GM18909 (cell line): ENCODE measurements at regions not wholly inside any gene's neighbourhood (a gene's known extent, or its start where the extent isn't known, plus 50 kb on each side); places are given as distances from the start of the nearest gene placed in this dataset.
"Not testable (repeated sequence)": the region's sequence is repeated elsewhere in the genome, so short reads cannot be mapped to it uniquely, and the experiment has no call there.

Experiments used
- ATAC-seq: cut with Tn5 transposase; IDR thresholded peaks from one replicate; pipeline ENCODE4 v1.9.1; 2021; ENCODE audit warnings: mild to moderate bottlenecking; ENCODE audit not compliant: unreplicated experiment, poor library complexity

DNA sequence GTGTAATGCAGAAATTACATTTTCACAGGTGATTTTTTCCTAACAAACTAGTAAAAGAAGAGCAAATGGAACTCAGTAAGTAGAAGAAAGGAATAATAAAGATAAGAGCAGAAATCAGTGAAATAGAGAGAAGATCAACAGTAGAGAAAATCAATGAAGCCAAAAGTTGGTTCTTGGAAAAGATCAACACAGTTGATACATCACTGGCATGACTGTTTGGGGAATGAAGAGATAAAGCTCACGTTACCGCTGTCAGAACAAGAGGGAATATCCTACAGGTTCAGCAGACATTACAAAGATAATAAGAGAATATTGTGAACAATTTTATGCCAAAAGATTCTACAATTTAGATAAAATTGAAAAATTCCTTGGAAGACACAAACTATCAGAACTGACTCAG lies 146.4 kb downstream of the ACTR3B start:
- ATAC-seq = no peak

DNA sequence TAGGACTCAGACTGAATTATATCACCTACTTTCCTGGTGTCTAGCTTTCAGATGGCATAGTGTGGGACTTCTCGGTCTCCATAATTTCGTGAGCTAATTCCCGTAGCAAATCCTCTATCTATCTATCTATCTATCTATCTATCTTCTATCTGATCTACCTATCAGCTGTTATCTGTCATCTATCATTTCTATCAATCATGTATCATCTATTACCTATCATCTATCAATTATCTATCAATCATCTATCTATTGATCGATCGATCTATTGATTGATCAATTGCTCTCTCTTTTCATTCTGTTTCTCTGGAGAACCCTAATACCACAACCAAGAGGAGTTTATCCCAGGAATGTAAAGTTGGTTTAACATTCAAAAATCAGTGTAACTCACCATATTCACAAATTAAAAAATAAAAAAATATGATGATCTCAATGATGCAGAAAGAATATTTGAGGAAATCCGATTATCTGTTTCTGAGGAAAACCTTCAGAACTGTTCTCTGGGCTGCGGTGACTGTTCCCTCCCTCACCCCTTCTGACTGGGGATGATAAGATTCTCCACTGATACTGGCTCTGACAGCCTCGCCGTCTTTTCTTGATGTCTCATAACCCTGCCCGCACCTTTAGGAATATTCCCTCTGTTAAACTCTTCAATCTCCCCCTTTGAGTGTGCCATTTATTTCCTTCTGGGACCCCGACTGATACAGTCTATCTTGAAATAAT lies 147.7 kb downstream of the ACTR3B start:
- no peak for ATAC-seq

DNA sequence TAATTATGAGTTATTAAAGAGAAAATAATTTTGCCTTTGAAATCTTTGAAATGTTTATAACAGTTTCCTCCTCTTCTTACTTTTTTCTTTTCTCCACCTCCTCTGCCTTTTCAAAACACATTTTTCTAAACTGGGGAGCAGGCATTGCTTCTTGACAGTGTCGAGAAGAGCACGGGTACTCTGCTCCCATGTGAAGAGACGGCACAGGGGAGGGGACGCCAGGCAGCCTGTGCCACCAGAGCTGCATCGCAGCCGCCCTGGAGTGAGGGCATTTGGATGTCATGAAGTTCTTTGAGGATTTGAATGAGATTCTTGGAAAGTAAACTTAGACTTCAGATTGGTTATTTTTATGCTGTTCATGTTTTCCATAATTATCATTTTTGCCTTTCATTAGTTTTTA lies 149.7 kb downstream of the ACTR3B start:
- ATAC-seq = no peak

DNA sequence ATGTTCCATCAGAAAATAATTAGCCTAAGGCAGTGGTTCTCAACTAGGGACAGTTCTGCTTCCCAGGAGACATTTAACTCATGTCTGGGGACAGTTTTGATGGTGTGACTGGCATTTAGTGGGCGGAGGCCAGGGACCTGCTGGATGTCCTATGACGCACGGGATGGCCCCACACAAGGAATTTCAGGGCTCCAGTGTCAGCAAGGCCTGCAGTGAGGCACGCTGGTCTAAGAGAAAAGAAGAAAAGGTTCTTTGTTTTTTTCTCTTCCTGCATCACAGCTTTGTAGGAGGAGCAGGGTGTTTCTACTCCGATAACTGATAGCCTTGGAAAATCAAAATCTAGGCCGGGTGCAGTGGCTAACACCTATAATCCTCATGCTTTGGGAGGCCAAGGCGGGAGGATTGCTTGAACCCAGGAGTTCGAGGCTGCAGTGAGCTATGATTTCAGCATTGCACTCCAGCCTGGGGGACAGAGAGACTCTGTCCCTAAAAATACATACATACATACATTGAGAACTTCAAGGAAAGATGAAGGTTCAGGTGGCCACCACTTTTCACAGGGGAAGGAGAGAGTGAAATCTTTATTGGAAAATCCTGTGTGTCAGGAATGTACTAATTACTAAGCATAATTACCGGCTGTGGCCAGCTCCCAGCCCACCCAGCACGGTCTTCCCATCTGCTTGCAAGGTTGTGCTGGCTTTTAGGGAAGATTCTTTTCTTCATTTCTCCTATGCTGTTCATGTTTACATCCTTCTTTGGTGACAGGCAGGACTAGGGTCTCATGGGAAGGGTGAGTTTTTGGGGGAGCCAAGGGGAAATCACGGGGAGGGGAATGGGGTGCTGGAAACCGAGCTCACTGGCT lies 150.4 kb downstream of the ACTR3B start:
- no peak for ATAC-seq

DNA sequence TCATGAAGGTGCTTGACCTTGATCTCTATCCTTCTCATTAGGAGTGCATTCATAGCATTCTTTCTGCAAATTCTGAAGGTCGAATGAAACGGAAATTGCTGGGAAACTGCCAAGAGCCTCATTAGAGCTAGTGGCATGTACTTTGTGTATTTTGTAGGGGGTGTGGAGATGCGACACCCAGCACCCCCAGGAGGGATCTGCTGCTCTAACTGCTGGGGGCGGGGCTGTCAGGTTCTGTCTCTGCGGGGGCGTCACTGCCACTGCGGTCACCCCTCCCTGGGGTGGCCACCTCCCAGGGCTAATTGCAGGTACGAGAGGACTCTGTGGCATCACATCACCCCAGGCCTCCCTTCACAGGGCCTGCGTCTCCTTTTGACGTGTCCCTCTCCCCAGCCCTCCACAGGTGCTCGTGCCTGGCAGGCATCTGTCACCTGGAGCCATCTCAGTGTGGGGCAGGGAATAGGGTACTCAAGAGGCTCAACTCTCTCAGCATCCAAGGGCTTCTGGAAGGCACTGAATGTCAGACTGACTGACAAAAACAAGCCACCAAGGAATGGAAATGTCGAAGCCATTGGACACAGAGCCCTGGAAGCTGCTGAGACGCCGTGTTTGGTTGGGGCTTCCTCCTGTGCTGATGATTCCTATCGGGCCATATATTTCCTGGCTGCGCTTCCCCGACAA lies 151.1 kb downstream of the ACTR3B start:
- no peak for ATAC-seq

DNA sequence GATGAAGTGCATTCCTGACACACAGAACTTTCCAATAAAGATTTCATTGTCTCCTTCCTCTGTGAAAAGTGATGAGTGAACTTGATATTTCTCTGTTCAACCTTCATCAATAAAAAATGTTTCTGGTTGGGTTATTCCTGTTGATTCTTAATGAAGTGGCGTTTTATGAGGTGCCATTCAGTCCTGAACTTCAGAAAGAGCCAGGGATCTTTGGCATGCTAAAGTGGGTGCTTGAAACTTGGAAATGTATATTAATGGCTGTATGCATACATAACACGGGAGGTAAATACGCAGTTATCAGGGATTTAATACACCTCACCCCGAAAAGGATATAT lies 151.6 kb downstream of the ACTR3B start:
- no peak for ATAC-seq

DNA sequence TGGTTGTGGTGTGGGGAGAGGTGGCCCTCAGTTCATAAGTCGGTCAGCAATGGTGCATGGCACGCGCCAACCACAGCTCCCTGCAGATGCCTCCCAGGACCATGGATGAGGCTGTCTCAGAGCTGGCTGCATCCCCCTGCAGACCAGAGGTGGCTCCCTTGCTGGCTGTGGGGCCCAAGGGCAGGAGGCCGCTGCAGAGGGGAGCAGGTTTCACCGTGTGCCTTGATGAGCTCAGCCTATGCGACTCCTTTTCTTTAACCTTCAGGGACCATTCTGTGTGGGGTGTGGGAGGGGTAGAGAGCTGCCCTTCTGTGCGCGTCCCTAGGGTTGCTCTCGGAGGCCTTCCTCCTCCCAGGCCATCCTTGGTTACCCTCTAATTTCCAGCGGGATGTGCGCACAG lies 152.4 kb downstream of the ACTR3B start:
- ATAC-seq = no peak

DNA sequence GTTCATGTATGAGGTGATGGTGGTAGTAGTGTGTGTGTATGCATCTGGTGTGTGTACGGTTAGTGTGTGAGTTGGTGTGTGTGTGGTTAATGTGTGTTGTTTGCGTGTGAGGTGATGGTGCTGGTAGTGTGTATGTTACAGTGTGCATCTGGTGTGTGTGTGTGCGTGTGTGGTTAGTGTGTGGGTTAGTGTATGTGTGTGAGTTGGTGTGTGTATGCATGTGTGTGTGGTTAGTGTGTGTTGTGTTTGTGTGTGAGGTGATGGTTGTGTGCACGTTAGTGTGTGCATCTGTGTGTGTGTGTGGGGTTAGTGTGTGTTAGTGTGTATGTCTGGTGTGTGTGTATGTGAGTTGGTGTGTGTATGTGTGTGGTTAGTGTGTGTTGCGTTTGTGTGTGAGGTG lies 153.0 kb downstream of the ACTR3B start:
- no peak for ATAC-seq

DNA sequence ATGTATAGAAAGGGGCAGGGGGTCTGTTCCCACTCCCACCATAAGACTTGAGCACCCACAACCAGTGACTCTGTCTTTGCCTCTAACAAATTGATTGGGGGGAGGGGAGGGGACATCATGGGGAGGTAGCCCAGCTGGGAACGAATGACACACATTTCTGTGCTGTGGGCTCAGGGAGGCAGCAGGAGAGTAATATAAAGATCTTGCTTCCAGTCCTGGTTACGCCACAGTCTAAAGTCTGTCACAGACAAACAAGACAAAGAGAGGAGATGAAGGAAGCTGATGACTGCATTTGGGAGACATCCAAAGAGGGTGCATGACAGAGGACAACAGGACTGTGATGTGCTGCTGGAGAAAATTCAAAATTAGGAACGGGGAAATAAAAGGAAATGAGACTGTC lies 153.9 kb downstream of the ACTR3B start:
- no peak for ATAC-seq

DNA sequence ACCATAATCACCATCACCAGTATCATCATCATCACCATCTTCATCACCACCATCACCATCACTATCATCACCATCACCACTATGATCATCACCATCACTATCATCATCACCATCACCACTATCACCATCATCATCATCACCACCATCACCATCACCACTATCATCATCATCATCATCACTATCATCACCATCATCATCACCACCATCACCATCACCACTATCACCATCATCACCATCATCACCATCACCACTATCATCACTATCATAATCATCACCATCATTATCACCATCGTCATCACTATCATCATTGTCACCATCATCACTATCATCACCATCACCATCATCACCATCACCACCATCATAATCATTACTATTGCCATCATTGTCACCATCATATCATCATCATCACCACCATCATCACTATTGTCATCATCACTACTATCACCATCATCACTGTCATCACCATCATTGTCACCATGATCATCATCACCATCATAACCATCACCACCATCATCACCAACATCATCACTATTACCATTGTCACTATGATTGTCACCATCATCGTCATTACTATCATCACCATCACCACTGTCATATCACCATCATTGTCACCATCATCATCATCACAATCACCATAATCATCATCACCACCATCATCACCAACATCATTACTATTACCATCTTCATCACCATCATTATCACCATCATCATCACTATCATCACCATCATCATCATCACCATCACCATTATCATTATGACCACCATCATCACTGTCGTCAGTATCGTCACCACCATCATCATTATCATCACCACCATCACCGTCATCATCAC lies 154.7 kb downstream of the ACTR3B start:
- no peak for ATAC-seq

DNA sequence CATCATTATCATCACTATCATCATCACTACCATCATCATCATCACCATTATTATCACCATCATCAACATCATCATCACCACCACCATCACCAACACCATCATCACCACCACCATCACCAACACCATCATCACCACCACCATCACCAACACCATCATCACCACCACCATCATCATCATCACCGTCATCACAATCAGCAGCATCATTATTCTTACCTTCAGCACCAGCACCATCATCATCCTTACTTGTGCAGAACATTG lies 155.2 kb downstream of the ACTR3B start:
- not testable (repeated sequence) for ATAC-seq

DNA sequence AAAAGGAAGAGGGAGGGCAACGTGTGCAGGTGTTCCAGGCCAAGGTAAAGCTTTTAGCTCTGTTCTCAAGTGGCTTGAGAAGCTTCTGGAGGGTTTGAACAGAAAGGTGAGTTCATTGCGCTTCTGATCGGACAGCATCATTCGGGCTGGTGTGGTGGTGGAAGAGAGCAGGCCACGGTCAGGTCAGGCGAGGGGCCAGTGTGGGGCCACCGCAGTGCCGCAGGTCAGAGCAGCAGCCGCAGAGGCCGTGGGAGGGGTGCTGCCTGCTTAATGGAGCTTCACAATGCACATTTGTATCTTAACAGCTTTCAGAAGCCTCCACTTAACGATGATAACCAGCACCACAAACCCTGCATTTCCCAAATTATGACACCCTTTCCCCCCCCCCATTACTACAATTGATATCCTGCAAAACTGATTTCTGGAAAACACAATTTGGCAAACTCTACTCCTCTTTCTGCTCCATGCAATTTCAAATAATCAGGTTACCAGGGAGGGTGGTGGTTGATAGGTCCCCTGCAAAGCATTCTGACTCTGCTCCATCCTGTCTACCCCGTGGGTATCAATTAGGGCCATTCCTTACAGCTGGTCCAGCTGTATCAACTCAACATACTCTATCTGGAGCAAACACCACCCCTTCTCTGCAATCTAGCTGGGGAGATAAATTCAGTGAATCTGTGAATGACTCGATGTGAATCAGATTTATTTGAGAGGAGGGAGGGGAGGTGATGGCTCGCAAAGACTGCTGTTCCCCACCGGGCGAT lies 162.9 kb downstream of the ACTR3B start:
- ATAC-seq = no peak

DNA sequence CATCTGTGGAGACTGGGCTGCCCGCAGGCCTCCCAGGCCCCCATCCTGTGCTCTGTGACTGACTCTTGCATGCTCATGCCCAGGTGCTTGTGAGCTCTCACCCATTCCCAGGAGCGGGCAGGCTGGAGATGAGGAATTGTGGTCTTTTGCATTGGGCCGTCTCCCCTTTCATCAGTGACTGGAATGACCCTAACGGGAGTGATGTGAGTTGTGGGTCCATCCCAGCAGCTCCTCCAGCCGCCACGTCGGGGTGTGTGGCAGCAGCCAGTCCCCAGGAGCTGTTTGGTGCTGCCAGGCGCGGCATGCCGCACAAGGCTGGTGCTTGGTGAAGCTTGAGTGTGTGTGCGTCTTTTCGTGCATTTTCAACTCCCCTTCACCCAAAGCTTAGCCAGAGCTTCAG lies 164.2 kb downstream of the ACTR3B start:
- ATAC-seq = no peak

DNA sequence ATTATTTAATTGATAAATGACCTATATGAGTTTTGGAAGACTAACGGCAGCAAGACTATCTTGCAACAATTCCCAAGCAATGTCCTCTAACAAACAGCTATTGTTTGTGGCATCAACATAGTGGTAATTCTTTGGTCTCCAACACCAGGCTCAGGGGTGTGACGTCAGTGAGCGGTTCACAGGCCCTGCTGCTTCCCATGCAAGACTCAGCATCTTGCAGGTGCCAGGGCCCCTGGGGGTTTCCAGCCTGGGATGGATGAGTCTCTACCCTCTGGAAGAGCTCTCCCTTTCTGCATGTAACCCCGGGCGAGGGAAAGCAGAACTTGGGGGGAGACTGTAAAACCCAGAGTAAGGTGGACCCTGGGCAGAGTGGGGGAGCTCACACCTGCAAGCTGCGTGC lies 164.7 kb downstream of the ACTR3B start:
- no peak for ATAC-seq

DNA sequence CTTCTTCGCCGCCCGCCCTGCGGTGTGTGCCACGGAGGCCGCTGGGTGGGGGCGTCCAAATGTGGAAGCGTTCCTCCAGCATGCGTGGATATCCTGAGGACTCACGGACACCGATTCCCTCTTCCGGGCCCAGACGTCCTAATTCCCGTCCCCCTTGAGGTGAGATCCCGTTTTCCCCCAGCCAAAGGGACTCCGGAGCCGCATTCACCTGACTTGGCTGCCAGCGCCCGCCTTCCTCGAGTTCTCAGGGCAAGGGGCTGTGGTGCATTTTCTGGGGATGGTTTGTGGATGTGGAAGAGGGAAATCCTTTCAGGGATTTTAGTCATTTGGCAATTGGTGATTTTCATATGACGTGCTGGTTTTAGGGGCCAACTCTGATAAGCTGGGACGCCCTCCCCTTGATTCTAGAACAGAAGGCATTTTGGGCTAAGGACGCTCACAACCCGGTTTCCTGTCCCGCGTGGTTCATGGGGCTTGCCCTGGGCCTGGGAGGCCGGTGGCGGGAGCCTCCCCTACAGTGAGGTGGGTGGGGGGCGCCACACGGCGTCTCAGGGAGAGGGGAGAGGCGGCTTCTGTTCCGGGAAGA lies 165.4 kb downstream of the ACTR3B start:
- no peak for ATAC-seq

DNA sequence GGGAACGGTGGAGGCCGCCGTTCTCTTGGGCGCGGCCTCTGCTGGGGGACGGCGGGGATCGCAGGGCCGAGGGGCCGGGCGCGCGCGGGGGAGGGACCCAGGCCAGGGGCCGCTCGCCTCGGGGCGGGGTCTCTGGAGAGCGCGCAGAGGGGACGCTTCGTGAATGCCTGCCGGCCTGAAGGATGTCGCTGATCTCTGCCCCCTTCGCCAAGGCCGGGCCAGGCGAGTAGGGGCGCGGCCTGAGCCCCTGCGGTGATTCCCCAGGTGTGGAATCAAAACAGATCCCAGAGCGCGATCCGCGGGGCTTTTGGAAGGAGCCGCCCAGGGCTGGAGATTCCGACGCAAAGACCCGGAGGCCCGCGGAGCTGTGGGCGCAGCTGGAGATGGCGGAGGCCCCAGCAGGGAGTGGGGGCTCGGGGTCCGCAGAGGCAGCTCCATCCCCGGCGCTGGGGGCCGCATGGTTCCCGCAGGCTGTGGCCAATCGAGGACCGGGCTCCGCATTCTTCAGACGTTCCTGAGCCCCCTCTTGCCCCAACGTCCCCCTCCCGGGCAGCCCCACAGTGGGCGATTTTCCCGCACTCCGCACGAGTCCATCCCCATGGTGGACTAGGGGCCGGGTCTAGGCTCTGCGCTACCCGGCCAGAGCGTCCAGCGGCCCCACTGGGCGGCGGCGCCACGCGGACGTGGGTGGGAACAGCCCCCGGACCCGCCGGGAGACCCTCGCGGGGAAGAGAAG lies 166.0 kb downstream of the ACTR3B start:
- ATAC-seq = no peak

DNA sequence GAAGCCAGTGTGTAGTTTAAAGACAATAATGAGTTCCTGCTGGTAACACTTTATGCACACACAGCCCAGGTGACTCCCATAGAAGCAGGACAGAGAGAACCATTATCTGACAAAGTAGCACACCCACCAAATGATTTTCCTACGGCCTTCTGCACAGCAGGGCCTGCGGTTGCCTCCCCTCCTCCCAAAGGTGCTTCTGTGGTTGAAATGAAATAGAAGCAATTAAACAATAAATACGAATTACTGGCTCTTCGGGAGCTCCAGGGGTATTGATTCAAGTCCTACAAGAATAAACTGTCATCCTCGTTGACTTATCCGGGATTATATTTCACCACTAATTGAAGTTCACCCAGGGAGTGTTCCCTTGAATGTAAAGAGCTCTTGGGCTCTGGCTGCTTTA lies 172.1 kb downstream of the ACTR3B start:
- no peak for ATAC-seq

DNA sequence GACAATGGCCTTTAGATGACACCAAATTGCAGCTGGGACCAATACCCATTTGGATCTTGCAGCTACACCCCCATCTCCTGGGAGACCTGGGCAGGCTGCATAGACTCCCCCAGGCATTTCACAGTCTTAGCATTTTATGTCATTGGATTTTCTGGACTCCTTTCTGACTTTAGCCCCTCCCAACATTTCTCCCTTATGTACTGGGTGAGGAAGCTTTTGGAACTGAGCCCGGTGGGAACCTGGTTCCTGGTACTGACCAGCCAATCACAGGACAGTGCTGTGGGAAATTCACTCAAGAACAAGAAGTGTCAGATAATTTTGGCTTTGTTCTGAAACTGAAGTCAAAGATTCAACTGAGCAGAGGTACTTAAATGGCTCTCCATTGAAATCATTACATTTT lies 177.7 kb downstream of the ACTR3B start:
- no peak for ATAC-seq

DNA sequence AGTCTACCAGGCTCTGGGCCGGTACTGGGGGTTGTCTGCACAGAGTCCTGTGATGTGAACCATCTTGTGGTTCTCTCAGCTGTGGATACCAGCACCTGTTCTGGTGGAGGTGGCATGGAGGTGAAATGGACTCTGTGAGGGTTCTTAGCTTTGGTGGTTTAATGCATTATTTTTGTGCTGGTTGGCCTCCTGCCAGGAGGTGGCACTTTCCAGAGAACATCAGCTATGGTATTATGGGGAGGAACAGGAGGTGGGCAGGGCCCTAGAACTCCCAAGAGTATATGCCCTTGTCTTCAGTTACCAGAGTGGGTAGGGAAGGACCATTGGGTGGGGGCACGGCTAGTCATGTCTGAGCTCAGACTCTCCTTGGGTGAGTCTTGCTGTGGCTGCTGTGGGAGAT lies 187.1 kb downstream of the ACTR3B start:
- not testable (repeated sequence) for ATAC-seq
